ENCODE measurements at regions not wholly inside any gene's neighbourhood (a gene's known extent, or its start where the extent isn't known, plus 50 kb on each side); places are given as distances from the start of the nearest gene placed in this dataset.
A peak's percentile ranks its signal among the peaks of the same experiment; 100 is the strongest.

GRCh38 chr12:114866331-114866730, 182.4 kb upstream of the TBX3 start (continued):
- TF ChIP-seq NFYB (IDR thresholded peaks at IDR 0.05; ENCODE audit: extremely low read depth, insufficient read length) (peak; percentile 66), ZFP1 (CRISPR knock-in tag; IDR thresholded peaks at IDR 0.05) (no peak), ZNF707 (CRISPR knock-in tag; conservative IDR thresholded peaks at IDR 0.05) (no peak)

- ATAC-seq, result no peak
- Histone ChIP-seq H2AFZ (ENCODE audit: low read depth, low read length) (no peak overlapping the region), H3K4me2 (ENCODE audit: insufficient read depth, low read length) (no peak overlapping the region), H3K27ac (ENCODE audit: extremely low read depth, low read depth, low read length) (no peak overlapping the region), H3K9me1 (ENCODE audit: control insufficient read depth, insufficient read depth, low read length) (no peaks in the 10 kb centered on the region), H3K9me3 (replicated peaks; ENCODE audit: control insufficient read depth, insufficient read depth, low read depth, low read length) (no peaks in the 10 kb centered on the region), H3K4me1 (replicated peaks in 1 of 2; ENCODE audit: control insufficient read depth in 2 of 2, insufficient read depth in 2 of 2, low read length in 2 of 2) (no peaks in the 10 kb centered on the region), H3K36me3 (ENCODE audit: control insufficient read depth, insufficient read depth, low read length) (no peaks in the 10 kb centered on the region), H3K9ac (ENCODE audit: insufficient read depth in 1 of 2, low read depth in 2 of 2, low read length in 2 of 2) (no peak overlapping the region), H4K20me1 (replicated peaks; ENCODE audit: control insufficient read depth, insufficient read depth, low read length) (no peaks in the 10 kb centered on the region), H3K4me3 (no peak overlapping the region), H3K79me2 (ENCODE audit: control insufficient read depth, insufficient read depth, low read length) (no peaks in the 10 kb centered on the region), H3K27me3 (ENCODE audit: control insufficient read depth in 2 of 2, insufficient read depth in 2 of 2, low read length in 2 of 2) (no peaks in the 10 kb centered on the region)
- intact Hi-C loops (cut with micrococcal nuclease) (no loop called here), in situ Hi-C loops (cut with MboI) (no loop called here)
- no TSS peak for BruUV-seq (replicated peaks)
- DNase-seq (ENCODE audit: extremely low read depth in 1 of 4, low spot score in 3 of 4), result no peak
- CTCF ChIA-PET (ENCODE audit: low intra/inter-chr PET ratio), result interaction anchor here (0.7 kb wide), 1 partner anchor 40 kb away, joined by 4 read pairs; no protein-coding TSS in a partner anchor
- POLR2A ChIA-PET, result interaction anchor here (0.7 kb wide), 1 partner anchor 9 kb away, joined by 3 read pairs; no protein-coding TSS in a partner anchor
- no peak for FAIRE-seq
- 0% methylated on average over 12 of the region's 12 CpGs for WGBS (ENCODE audit: insufficient coverage, low coverage, missing lambda C conversion rate)
- TF ChIP-seq PHB2 (IDR thresholded peaks at IDR 0.05; ENCODE audit: low read depth) (no peak), TAF9B (IDR thresholded peaks at IDR 0.05; ENCODE audit: partially characterized antibody) (no peak), CREM (IDR thresholded peaks at IDR 0.05; ENCODE audit: low read depth) (no peak), ZNF444 (CRISPR knock-in tag; IDR thresholded peaks at IDR 0.05) (no peak), KLF16 (IDR thresholded peaks at IDR 0.05) (no peak), ZSCAN29 (IDR thresholded peaks at IDR 0.05) (no peak), MAZ (CRISPR knock-in tag; conservative IDR thresholded peaks at IDR 0.05 in 1 of 2, IDR thresholded peaks at IDR 0.05 in 1 of 2) (no peak), BHLHE40 (IDR thresholded peaks at IDR 0.05; ENCODE audit: low read length) (no peak), DNMT1 (IDR thresholded peaks at IDR 0.05) (no peak), STAT5B (CRISPR knock-in tag; IDR thresholded peaks at IDR 0.05) (no peak), ATF2 (CRISPR knock-in tag; IDR thresholded peaks at IDR 0.05) (no peak), ZNF551 (CRISPR knock-in tag; IDR thresholded peaks at IDR 0.05) (no peak), RNF219 (CRISPR knock-in tag; IDR thresholded peaks at IDR 0.05) (no peak), THRA (IDR thresholded peaks at IDR 0.05) (no peak)
These were observed 181.0 kb upstream of the TBX3 start for GRCh38 chr12:114864837-114865551.

All from K562 (cell line).